Right lobe of liver (tissue), 4 donors: ENCODE measurements at regions not wholly inside any gene's neighbourhood (a gene's known extent, or its start where the extent isn't known, plus 50 kb on each side); places are given as distances from the start of the nearest gene placed in this dataset.

Experiments used
- CTCF ChIP-seq, 4 donors: fragments of 200-600 bp in 3 of 4; fragments of 450-650 bp in 1 of 4; IDR thresholded peaks; one replicate each; pipeline versions ENCODE4 v1.5.1 to v1.8.0; 2016 to 2022; ENCODE audit warnings: antibody characterized with exemption in 4 of 4, mild to moderate bottlenecking in 2 of 4
- POLR2A ChIP-seq: fragments of 450-650 bp; IDR thresholded peaks from one replicate; pipeline ENCODE4 v1.6.1; 2017; ENCODE audit warnings: antibody characterized with exemption, mild to moderate bottlenecking
- donor health status: DM: no; HTN: no; CAD: no.
- donor health status: DM: no; HTN: no; CAD: no.
- donor health status: DM: no; HTN: yes; CAD: no.

GRCh38 chr2:150417278-150417677 is 70.2 kb downstream of the RND3 start:
- TF ChIP-seq CTCF (IDR thresholded peaks at IDR 0.05) (no peak), POLR2A (no peak)
